ENCODE measurements at regions not wholly inside any gene's neighbourhood (a gene's known extent, or its start where the extent isn't known, plus 50 kb on each side); places are given as distances from the start of the nearest gene placed in this dataset.

GRCh38 chr9:135375001-135375400, 104.6 kb upstream of the PPP1R26 start:
- TF ChIP-seq, protein P1, sequence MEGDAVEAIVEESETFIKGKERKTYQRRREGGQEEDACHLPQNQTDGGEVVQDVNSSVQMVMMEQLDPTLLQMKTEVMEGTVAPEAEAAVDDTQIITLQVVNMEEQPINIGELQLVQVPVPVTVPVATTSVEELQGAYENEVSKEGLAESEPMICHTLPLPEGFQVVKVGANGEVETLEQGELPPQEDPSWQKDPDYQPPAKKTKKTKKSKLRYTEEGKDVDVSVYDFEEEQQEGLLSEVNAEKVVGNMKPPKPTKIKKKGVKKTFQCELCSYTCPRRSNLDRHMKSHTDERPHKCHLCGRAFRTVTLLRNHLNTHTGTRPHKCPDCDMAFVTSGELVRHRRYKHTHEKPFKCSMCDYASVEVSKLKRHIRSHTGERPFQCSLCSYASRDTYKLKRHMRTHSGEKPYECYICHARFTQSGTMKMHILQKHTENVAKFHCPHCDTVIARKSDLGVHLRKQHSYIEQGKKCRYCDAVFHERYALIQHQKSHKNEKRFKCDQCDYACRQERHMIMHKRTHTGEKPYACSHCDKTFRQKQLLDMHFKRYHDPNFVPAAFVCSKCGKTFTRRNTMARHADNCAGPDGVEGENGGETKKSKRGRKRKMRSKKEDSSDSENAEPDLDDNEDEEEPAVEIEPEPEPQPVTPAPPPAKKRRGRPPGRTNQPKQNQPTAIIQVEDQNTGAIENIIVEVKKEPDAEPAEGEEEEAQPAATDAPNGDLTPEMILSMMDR (IDR thresholded peaks at IDR 0.05 in 4 of 5, conservative IDR thresholded peaks at IDR 0.05 in 1 of 5), result no peak
- no peak for TF ChIP-seq POLR2A (IDR thresholded peaks at IDR 0.05)

Data from gastrocnemius medialis (tissue), 4 donors.